ENCODE measurements at regions not wholly inside any gene's neighbourhood (a gene's known extent, or its start where the extent isn't known, plus 50 kb on each side); places are given as distances from the start of the nearest gene placed in this dataset.
A peak's percentile ranks its signal among the peaks of the same experiment; 100 is the strongest.

GRCh38 chr9:706073-706472 is 135.4 kb upstream of the DMRT1 start (continued):
- TF ChIP-seq NR2F1 (conservative IDR thresholded peaks at IDR 0.05) (no peak), TAF1 (IDR thresholded peaks at IDR 0.05; ENCODE audit: borderline replicate concordance, low read depth, low read length) (no peak), IKZF2 (IDR thresholded peaks at IDR 0.05) (no peak), SREBF2 (IDR thresholded peaks at IDR 0.05; ENCODE audit: low read length) (no peak), SMAD5 (IDR thresholded peaks at IDR 0.05; ENCODE audit: low read depth) (no peak), STAT3 (IDR thresholded peaks at IDR 0.05; ENCODE audit: low read depth, low read length) (no peak), RAD21 (IDR thresholded peaks at IDR 0.05; ENCODE audit: insufficient read depth, low read depth, low read length) (no peak), NBN (IDR thresholded peaks at IDR 0.05) (no peak)

- in situ Hi-C loops (cut with MboI) (no loop called here), intact Hi-C loops (cut with micrococcal nuclease; ENCODE audit: unreplicated experiment) (no loop called here)
- no peaks in the 10 kb centered on the region for H3K4me1 ChIP-seq (ENCODE audit: control insufficient read depth, insufficient read depth, low read length)
- ChIA-PET RAD21 (ENCODE audit: unreplicated experiment) (no interaction called here), CTCF (no interaction called here), SMC1A (ENCODE audit: uncharacterized antibody, unreplicated experiment) (no interaction called here), POLR2A (no interaction called here)
- FAIRE-seq = no peak
- no peaks in the 10 kb centered on the region for H3K9me3 ChIP-seq (replicated peaks; ENCODE audit: control insufficient read depth, insufficient read depth, low read length)
- H3K36me3 ChIP-seq (ENCODE audit: control insufficient read depth in 2 of 2, insufficient read depth in 2 of 2, low read length in 1 of 2) = no peaks in the 10 kb centered on the region
- WGBS (ENCODE audit: insufficient coverage, insufficient replicate concordance, low lambda C conversion rate, missing lambda C conversion rate) = 3% methylated on average over 37 of the region's 51 CpGs
- H4K20me1 ChIP-seq (ENCODE audit: control insufficient read depth, insufficient read depth) = no peaks in the 10 kb centered on the region
- peaks cover 0 to 8% of the 10 kb centered on the region in 2 experiments for H3K27me3 ChIP-seq (replicated peaks in 1 of 2; ENCODE audit: control insufficient read depth in 2 of 2, insufficient read depth in 2 of 2, low read length in 1 of 2)
- peak overlapping the region; percentile 5; the same call in 1 of the 2 replicates for H2AFZ ChIP-seq (ENCODE audit: control insufficient read depth, low read depth, low read length)
- peak overlapping the region; percentile 21; the same call in 1 of the 2 replicates for H3K4me2 ChIP-seq (ENCODE audit: control insufficient read depth, insufficient read depth)
- no peaks in the 10 kb centered on the region for H3K79me2 ChIP-seq (ENCODE audit: control insufficient read depth, insufficient read depth, low read length)
- BruUV-seq (replicated peaks) = no TSS peak
- ATAC-seq = peak; percentile 81
- DNase-seq (ENCODE audit: low read depth, low spot score) = no peak
- peak overlapping the region; percentile 32; the same call in 1 of the 2 replicates for H3K4me3 ChIP-seq
- TF ChIP-seq BCL3 (IDR thresholded peaks at IDR 0.05; ENCODE audit: borderline replicate concordance, insufficient read depth, low read depth, low read length, poor library complexity, severe bottlenecking) = no peak
- peak; percentile 51 for TF ChIP-seq SUZ12 (IDR thresholded peaks at IDR 0.05; ENCODE audit: unreplicated experiment)
- H3K27ac ChIP-seq (ENCODE audit: control insufficient read depth, insufficient read depth) = no peak overlapping the region
- no peak overlapping the region for H3K9ac ChIP-seq (ENCODE audit: control insufficient read depth, insufficient read depth, low read length)
These were observed 134.7 kb upstream of the DMRT1 start for GRCh38 chr9:706606-707459.

Measured in GM12878 (cell line).